ENCODE measurements at regions not wholly inside any gene's neighbourhood (a gene's known extent, or its start where the extent isn't known, plus 50 kb on each side); places are given as distances from the start of the nearest gene placed in this dataset.
"Not testable (repeated sequence)": the region's sequence is repeated elsewhere in the genome, so short reads cannot be mapped to it uniquely, and the experiment has no call there.

GRCh38 chr11:43165393-43165792, 146.4 kb upstream of the API5 start:
- not testable (repeated sequence) for DNase-seq (ENCODE audit: low read depth in 3 of 3, low spot score in 2 of 3)

DNA sequence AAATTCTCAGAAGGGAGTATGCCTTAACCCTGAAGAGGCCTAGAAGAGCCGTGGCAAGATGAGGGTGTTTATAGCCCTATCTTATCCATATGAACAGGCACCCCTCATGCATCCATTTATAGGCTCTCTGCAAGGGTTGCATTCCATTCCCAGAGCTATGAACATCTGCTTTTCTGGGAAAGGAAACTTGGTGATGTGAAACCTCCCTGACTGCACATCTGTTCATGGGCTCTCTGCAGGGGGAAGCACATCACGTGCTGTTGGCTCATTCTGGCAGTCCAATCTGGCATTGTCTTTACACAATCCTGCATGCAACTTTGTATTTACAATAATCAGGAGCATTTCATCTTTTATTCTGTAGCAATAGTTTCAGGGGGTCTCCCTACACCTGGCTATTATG, 143.6 kb upstream of the API5 start:
- DNase-seq (ENCODE audit: low read depth in 3 of 3, low spot score in 2 of 3) = not testable (repeated sequence)

GRCh38 chr11:43172477-43172876, 139.3 kb upstream of the API5 start:
- DNase-seq (ENCODE audit: low read depth in 3 of 3, low spot score in 2 of 3) = no peak

- no peak for DNase-seq (ENCODE audit: low read depth in 3 of 3, low spot score in 2 of 3)
Measured at GRCh38 chr11:43177975-43178374, 133.8 kb upstream of the API5 start.

DNA sequence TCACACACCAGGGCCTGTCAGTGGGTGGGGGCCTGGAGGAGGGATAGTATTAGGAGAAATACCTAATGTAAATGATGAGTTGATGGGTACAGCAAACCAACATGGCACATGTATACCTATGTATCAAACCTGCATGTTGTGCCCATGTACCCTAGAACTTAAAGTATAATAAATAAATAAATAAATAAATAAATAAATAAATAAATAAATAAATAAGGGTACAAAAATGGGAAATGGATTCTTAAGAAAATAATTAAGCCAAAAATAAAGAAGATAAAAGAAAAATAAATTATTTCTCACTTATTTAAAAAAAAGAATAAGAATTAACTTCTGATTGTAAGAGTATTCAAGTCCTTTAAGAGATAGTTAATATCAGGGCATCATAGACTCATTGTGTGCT, 117.3 kb upstream of the API5 start:
- DNase-seq (ENCODE audit: low read depth in 3 of 3, low spot score in 2 of 3) = not testable (repeated sequence)

- DNase-seq (ENCODE audit: low read depth in 3 of 3, low spot score in 2 of 3) = peak; percentile 25 to 47 (median 38)
Measured at GRCh38 chr11:43197379-43197778, 114.4 kb upstream of the API5 start.

GRCh38 chr11:43200031-43200430, 111.8 kb upstream of the API5 start:
- DNase-seq (ENCODE audit: low read depth in 3 of 3, low spot score in 2 of 3) = no peak

- DNase-seq (ENCODE audit: low read depth in 3 of 3, low spot score in 2 of 3) = no peak
Measured at GRCh38 chr11:43212279-43212678, 99.5 kb upstream of the API5 start.

DNA sequence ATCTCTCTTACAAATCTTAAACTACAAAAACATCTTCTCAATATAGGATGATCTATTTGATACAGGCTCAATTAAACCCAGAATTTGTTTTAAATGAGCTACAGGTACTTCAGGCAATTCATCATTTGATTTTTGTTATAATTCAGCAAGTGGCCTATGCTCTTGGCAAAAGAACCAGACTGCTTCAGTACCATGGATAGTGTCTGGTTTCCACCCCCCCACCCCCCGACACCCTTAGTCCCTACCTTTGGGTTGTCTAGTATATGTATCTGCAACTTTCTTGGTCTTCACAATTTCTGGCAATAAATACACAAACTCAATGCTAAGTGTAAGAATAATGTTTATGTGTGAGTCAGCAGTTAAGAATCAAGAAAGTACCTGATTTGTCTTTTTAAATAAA, 97.3 kb upstream of the API5 start:
- DNase-seq (ENCODE audit: low read depth in 3 of 3, low spot score in 2 of 3) = no peak

DNA sequence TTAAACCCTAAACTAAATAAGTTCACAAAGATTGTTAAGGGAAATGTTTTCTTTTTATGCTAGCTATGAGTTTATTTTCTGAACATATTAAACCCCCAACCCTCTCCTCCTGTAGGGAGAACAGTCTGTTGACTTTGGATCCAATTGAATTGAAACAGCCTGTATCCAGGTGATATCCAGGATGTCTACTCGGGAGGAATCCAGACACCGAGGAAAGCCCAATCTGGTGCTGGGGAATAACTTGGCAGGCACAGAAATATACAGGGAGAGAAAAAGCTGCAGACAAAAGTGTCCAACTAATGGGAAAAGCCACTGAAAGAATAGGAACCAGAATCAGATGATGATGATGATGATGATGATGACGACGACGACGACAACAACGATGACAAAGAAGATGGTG, 93.9 kb upstream of the API5 start:
- DNase-seq (ENCODE audit: low read depth in 3 of 3, low spot score in 2 of 3) = no peak

DNA sequence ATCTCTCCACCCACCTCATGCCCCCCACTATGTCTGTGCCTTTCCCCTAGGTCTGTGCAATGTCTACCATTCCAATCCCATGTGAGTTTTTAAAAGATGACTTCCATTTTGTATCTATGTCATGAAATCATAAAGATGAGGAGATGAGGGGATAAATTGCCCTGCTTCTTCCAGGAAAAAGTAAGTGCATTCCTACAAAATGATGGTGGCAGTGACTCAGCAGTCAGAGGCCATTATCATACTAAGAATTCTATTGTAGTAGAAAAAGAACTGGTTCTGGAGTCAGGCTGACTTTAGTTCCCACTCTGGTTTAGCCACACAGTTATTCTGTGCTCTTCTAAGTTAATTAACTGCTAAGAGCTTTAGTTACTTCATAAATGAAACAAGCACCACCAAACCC, 89.6 kb upstream of the API5 start:
- no peak for DNase-seq (ENCODE audit: low read depth in 3 of 3, low spot score in 2 of 3)

DNA sequence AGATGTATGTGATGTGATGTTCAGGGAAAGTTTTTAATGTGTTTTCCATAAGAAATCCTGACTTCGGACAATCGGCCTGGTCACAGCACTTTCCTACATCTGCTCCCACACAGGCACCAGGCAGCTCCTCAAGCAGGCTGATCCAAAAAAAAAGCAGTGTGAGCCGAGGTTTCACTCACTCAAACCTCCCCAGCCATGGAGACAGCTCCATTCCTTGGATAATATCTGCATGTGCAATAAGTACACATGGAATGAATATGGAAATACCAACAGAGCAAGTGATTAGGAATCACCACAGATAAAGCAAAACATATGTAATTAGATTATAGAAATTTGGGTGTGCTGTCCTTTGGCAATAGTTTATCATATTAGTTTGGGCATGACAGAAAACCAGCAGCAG, 88.8 kb upstream of the API5 start:
- no peak for DNase-seq (ENCODE audit: low read depth in 3 of 3, low spot score in 2 of 3)

- DNase-seq (ENCODE audit: low read depth in 3 of 3, low spot score in 2 of 3) = no peak
Measured at GRCh38 chr11:43234881-43235280, 76.9 kb upstream of the API5 start.

- DNase-seq (ENCODE audit: low read depth in 3 of 3, low spot score in 2 of 3) = no peak
Measured at GRCh38 chr11:43238341-43238740, 73.5 kb upstream of the API5 start.

DNA sequence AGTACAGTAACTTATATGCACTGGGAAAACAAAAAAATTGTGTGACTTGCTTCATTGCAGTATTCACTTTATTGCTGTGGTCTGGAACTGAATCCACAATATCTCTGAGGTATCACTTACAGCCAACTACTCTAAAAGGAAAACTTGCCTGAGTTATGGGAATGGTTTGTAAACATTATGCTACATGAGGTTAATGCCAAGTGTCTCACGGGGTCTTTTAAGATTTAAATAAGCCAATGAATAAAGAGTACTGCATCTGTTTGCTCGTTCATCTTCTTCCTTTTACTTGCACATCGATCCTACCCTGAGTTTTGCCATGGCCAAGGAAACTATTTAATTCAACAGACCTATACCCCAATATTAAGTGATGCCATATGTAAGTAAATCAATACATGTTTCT, 72.0 kb upstream of the API5 start:
- no peak for DNase-seq (ENCODE audit: low read depth in 3 of 3, low spot score in 2 of 3)

DNA sequence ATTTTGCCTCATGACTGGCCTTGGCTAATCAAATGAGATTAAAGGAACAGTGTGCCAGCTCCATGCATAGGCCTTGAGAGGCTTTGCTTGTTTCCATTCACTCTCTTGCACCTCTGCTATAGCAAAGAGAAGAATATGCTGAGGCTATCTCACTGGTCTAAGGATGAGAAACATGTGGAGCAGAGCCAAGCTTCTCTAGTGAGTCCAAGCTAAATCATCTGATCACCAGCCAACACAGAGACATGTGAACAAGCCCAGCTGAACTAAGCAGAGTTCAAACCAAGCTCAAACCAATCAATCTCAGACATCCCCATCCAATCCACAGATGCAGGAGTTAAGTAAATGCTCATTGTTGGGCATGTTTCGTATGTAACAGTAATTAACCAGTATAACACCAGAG, 69.4 kb upstream of the API5 start:
- DNase-seq (ENCODE audit: low read depth in 3 of 3, low spot score in 2 of 3) = no peak

DNA sequence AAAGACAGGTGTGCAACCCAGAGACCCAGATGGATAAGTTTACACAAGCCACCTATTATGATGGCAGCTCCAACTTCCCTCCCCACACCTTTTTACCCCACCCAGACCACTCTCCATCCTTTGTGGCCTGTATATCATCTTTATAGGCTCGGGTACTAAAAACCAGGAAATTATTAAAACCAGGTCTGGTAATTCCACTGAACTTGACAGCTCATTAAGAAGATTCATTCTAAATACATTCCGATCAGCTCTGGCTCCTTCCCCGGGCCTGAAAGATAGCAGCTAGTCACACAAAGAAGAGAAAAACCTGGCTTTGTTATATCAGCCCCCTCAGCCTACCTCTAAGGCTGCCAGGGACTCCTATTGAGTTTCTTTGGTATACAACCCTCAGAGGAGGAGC, 67.9 kb upstream of the API5 start:
- DNase-seq (ENCODE audit: low read depth in 3 of 3, low spot score in 2 of 3) = peak in 1 of 3 donors; percentile 53

GRCh38 chr11:43245466-43245865, 66.3 kb upstream of the API5 start:
- DNase-seq (ENCODE audit: low read depth in 3 of 3, low spot score in 2 of 3) = no peak

GRCh38 chr11:43250309-43250708, 61.5 kb upstream of the API5 start:
- no peak for DNase-seq (ENCODE audit: low read depth in 3 of 3, low spot score in 2 of 3)

DNA sequence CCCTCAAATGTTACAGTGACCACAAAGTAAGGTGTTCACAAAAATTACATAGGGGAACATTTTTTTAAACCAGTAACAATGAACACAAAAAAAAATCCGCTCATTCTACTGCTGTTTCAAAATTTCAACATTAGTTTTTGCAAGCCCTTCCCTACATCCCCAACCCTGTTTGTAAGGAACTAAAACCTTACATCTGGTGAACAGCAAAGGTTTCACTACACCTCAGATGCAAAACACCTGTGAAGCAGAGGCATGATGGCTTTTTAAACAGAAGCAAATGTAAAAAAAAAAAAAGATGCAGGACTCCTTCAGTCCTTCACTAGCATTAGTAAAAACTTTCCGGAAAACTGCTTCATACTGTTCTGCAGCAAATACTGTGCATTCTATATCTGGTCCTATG, 50.0 kb upstream of the API5 start:
- DNase-seq (ENCODE audit: low read depth in 3 of 3, low spot score in 2 of 3) = no peak

Measured in right renal cortex interstitium (tissue), 3 donors.